GM21390 (cell line): ENCODE measurements at regions not wholly inside any gene's neighbourhood (a gene's known extent, or its start where the extent isn't known, plus 50 kb on each side); places are given as distances from the start of the nearest gene placed in this dataset.
"Not testable (repeated sequence)": the region's sequence is repeated elsewhere in the genome, so short reads cannot be mapped to it uniquely, and the experiment has no call there.

ENCODE experiments used
- ATAC-seq: cut with Tn5 transposase; IDR thresholded peaks from one replicate; pipeline ENCODE4 v1.9.1; 2021; ENCODE audit not compliant: unreplicated experiment

GRCh38 chr16:26386096-26386495 is 680.6 kb upstream of the C16orf82 start:
- no peak for ATAC-seq

GRCh38 chr16:26391833-26392232 is 674.9 kb upstream of the C16orf82 start:
- ATAC-seq: no peak

GRCh38 chr16:26394409-26394808 is 672.3 kb upstream of the C16orf82 start:
- ATAC-seq: no peak

- no peak for ATAC-seq
Observed at GRCh38 chr16:26395700-26396099, 671.0 kb upstream of the C16orf82 start.

- no peak for ATAC-seq
Observed at GRCh38 chr16:26396511-26397235, 670.1 kb upstream of the C16orf82 start.

GRCh38 chr16:26413780-26414179 is 652.9 kb upstream of the C16orf82 start:
- no peak for ATAC-seq

GRCh38 chr16:26419458-26419857 is 647.3 kb upstream of the C16orf82 start:
- ATAC-seq: not testable (repeated sequence)

- ATAC-seq: no peak
Observed at GRCh38 chr16:26430618-26431017, 636.1 kb upstream of the C16orf82 start.

GRCh38 chr16:26433807-26434206 is 632.9 kb upstream of the C16orf82 start:
- ATAC-seq: no peak

GRCh38 chr16:26441178-26441577 is 625.5 kb upstream of the C16orf82 start:
- ATAC-seq: no peak

GRCh38 chr16:26442321-26442720 is 624.4 kb upstream of the C16orf82 start:
- no peak for ATAC-seq

GRCh38 chr16:26447570-26447969 is 619.2 kb upstream of the C16orf82 start:
- ATAC-seq: no peak

GRCh38 chr16:26453215-26453614 is 613.5 kb upstream of the C16orf82 start:
- ATAC-seq: no peak

GRCh38 chr16:26454102-26454501 is 612.6 kb upstream of the C16orf82 start:
- no peak for ATAC-seq

GRCh38 chr16:26456074-26456473 is 610.7 kb upstream of the C16orf82 start:
- no peak for ATAC-seq

GRCh38 chr16:26457095-26457494 is 609.6 kb upstream of the C16orf82 start:
- no peak for ATAC-seq

GRCh38 chr16:26457882-26458281 is 608.8 kb upstream of the C16orf82 start:
- ATAC-seq: no peak

GRCh38 chr16:26464576-26465266 is 602.0 kb upstream of the C16orf82 start:
- no peak for ATAC-seq

- ATAC-seq: not testable (repeated sequence)
Observed at GRCh38 chr16:26474405-26474804, 592.3 kb upstream of the C16orf82 start.

GRCh38 chr16:26475596-26475995 is 591.1 kb upstream of the C16orf82 start:
- no peak for ATAC-seq

GRCh38 chr16:26491101-26491670 is 575.5 kb upstream of the C16orf82 start:
- ATAC-seq: no peak

GRCh38 chr16:26491962-26492361 is 574.8 kb upstream of the C16orf82 start:
- no peak for ATAC-seq
